ENCODE measurements at regions not wholly inside any gene's neighbourhood (a gene's known extent, or its start where the extent isn't known, plus 50 kb on each side); places are given as distances from the start of the nearest gene placed in this dataset.

- no peaks in the 10 kb centered on the region for H3K27me3 ChIP-seq
- WGBS (ENCODE audit: low lambda C conversion rate, missing lambda C conversion rate) = 63% methylated on average over 13 of the region's 13 CpGs
- TF ChIP-seq EZH2phosphoT487 (IDR thresholded peaks at IDR 0.05; ENCODE audit: low read depth, severe bottlenecking, unreplicated experiment) (no peak), CTCF (IDR thresholded peaks at IDR 0.05; ENCODE audit: poor library complexity) (no peak), EZH2 (IDR thresholded peaks at IDR 0.05; ENCODE audit: borderline replicate concordance) (no peak)
Measured at GRCh38 chr4:24727390-24728224, 67.8 kb upstream of the SOD3 start.

GRCh38 chr4:24729119-24729730, 66.1 kb upstream of the SOD3 start:
- TF ChIP-seq CTCF (IDR thresholded peaks at IDR 0.05; ENCODE audit: poor library complexity) (no peak), EZH2phosphoT487 (IDR thresholded peaks at IDR 0.05; ENCODE audit: low read depth, severe bottlenecking, unreplicated experiment) (no peak), EZH2 (IDR thresholded peaks at IDR 0.05; ENCODE audit: borderline replicate concordance) (no peak)
- Histone ChIP-seq H3K4me1 (ENCODE audit: insufficient read depth) (no peaks in the 10 kb centered on the region), H3K9me2 (replicated peaks; ENCODE audit: insufficient read depth) (no peaks in the 10 kb centered on the region), H3K79me2 (no peaks in the 10 kb centered on the region), H3K27me3 (no peaks in the 10 kb centered on the region), H3K27ac (no peak overlapping the region), H4K20me1 (ENCODE audit: insufficient read depth, poor library complexity, severe bottlenecking) (no peaks in the 10 kb centered on the region), H3K36me3 (replicated peaks; ENCODE audit: insufficient read depth, low read depth) (no peaks in the 10 kb centered on the region), H2AFZ (no peak overlapping the region), H3K9me3 (ENCODE audit: low read depth) (no peaks in the 10 kb centered on the region), H3K4me2 (no peak overlapping the region), H3K4me3 (no peak overlapping the region)
- WGBS (ENCODE audit: low lambda C conversion rate, missing lambda C conversion rate) = 91% methylated on average over 6 of the region's 6 CpGs
- no peak for DNase-seq (ENCODE audit: low spot score)

More at GRCh38 chr4:24727390-24728224, 67.8 kb upstream of the SOD3 start:
- Histone ChIP-seq H3K79me2 (no peaks in the 10 kb centered on the region), H2AFZ (no peak overlapping the region), H3K36me3 (replicated peaks; ENCODE audit: insufficient read depth, low read depth) (no peaks in the 10 kb centered on the region), H3K9me3 (ENCODE audit: low read depth) (no peaks in the 10 kb centered on the region), H3K4me2 (no peak overlapping the region), H3K4me1 (ENCODE audit: insufficient read depth) (no peaks in the 10 kb centered on the region), H3K9me2 (replicated peaks; ENCODE audit: insufficient read depth) (no peaks in the 10 kb centered on the region), H3K4me3 (no peak overlapping the region), H4K20me1 (ENCODE audit: insufficient read depth, poor library complexity, severe bottlenecking) (no peaks in the 10 kb centered on the region), H3K27ac (no peak overlapping the region)
- no peak for DNase-seq (ENCODE audit: low spot score)

DNA sequence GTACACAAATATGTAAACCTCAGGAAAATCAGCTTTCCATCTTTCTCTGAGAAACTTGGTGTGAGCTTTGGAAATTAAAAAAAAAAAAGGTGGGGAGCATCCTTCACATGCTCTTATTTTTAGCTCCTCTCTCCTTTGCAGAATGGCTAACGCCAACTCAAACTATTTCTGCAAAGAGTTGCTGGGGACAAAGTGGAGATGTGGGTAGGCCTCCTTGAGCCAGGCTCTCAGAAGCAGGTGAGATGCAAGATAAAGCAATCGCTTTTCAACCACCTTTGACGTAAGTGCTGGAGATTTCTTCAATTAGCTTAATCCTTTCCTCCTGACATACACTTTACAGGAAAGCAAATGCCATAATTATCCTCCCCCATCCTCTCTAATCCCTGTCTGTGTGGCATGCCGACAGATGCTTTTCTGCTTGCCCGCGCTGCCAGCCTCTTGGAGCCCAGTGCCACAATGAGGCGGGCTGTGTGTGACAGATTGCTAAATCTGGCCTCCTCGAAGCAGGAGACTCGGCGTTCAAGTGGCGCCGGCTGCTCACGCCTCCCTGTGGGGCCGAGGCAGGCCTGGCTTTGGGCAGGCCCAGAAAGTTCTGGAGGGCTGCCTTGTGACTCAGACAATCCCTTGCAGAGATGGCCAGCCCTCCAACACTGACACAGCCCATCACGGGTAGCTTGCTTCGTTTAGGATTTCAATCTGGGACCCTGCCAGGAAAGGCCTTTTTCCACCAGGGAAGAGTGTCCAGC, 64.9 kb upstream of the SOD3 start:
- no peaks in the 10 kb centered on the region for H3K79me2 ChIP-seq
- no peak overlapping the region for H3K4me2 ChIP-seq
- H3K27ac ChIP-seq = no peak overlapping the region
- H2AFZ ChIP-seq = no peak overlapping the region
- H3K4me3 ChIP-seq = no peak overlapping the region
- no peaks in the 10 kb centered on the region for H4K20me1 ChIP-seq (ENCODE audit: insufficient read depth, poor library complexity, severe bottlenecking)
- TF ChIP-seq EZH2phosphoT487 (IDR thresholded peaks at IDR 0.05; ENCODE audit: low read depth, severe bottlenecking, unreplicated experiment) (no peak), EZH2 (IDR thresholded peaks at IDR 0.05; ENCODE audit: borderline replicate concordance) (no peak), CTCF (IDR thresholded peaks at IDR 0.05; ENCODE audit: poor library complexity) (no peak)
- 91% methylated on average over 16 of the region's 16 CpGs for WGBS (ENCODE audit: low lambda C conversion rate, missing lambda C conversion rate)
- no peaks in the 10 kb centered on the region for H3K27me3 ChIP-seq
- no peaks in the 10 kb centered on the region for H3K9me3 ChIP-seq (ENCODE audit: low read depth)
- no peak for DNase-seq (ENCODE audit: low spot score)
- H3K4me1 ChIP-seq (ENCODE audit: insufficient read depth) = no peaks in the 10 kb centered on the region
- no peaks in the 10 kb centered on the region for H3K9me2 ChIP-seq (replicated peaks; ENCODE audit: insufficient read depth)
- H3K36me3 ChIP-seq (replicated peaks; ENCODE audit: insufficient read depth, low read depth) = no peaks in the 10 kb centered on the region

Data from hepatocyte (in vitro differentiated cells).